Hepatocyte (in vitro differentiated cells): ENCODE measurements at regions not wholly inside any gene's neighbourhood (a gene's known extent, or its start where the extent isn't known, plus 50 kb on each side); places are given as distances from the start of the nearest gene placed in this dataset.

Source experiments
- DNase-seq: peaks from one replicate; pipeline ENCODE4 v3.0.0-alpha.2; 2016; ENCODE audit warnings: low spot score
- H2AFZ ChIP-seq: fragments of 200-600 bp; sonication (generic); 2 replicates; pipeline ENCODE4 v1.6.0; 2016; ENCODE audit warnings: antibody characterized with exemption, mild to moderate bottlenecking
- H3K27ac ChIP-seq: fragments of 200-600 bp; sonication (generic); 2 replicates; pipeline ENCODE4 v1.5.1; 2016; ENCODE audit warnings: mild to moderate bottlenecking
- H3K27me3 ChIP-seq: fragments of 200-600 bp; sonication (generic); 2 replicates; pipeline ENCODE4 v1.6.1; 2016
- H3K36me3 ChIP-seq: fragments of 200-600 bp; sonication (generic); replicated peaks from 2 replicates; pipeline ENCODE4 v1.5.1; 2016; ENCODE audit warnings: low read depth; ENCODE audit not compliant: insufficient read depth
- H3K4me1 ChIP-seq: fragments of 200-600 bp; sonication (generic); 2 replicates; pipeline ENCODE4 v1.5.1; 2016; ENCODE audit warnings: mild to moderate bottlenecking, moderate library complexity; ENCODE audit not compliant: insufficient read depth
- H3K4me2 ChIP-seq: fragments of 200-600 bp; sonication (generic); 2 replicates; pipeline ENCODE4 v1.6.0; 2016
- H3K4me3 ChIP-seq: fragments of 200-600 bp; sonication (generic); 2 replicates; pipeline ENCODE4 v1.5.1; 2016; ENCODE audit warnings: mild to moderate bottlenecking
- H3K79me2 ChIP-seq: fragments of 200-600 bp; sonication (generic); 2 replicates; pipeline ENCODE4 v1.6.0; 2017; ENCODE audit warnings: mild to moderate bottlenecking
- H3K9me2 ChIP-seq: fragments of 200-600 bp; sonication (generic); replicated peaks from 2 replicates; pipeline ENCODE4 v1.6.0; 2017; ENCODE audit warnings: mild to moderate bottlenecking; ENCODE audit not compliant: insufficient read depth
- H3K9me3 ChIP-seq: fragments of 200-600 bp; sonication (generic); 2 replicates; pipeline ENCODE4 v1.5.1; 2016; ENCODE audit warnings: low read depth, mild to moderate bottlenecking
- H4K20me1 ChIP-seq: fragments of 200-600 bp; sonication (generic); 2 replicates; pipeline ENCODE4 v1.6.0; 2016; ENCODE audit warnings: mild to moderate bottlenecking; ENCODE audit not compliant: insufficient read depth, poor library complexity, severe bottlenecking
- EZH2 ChIP-seq: fragments of 200-600 bp; sonication (generic); IDR thresholded peaks from 2 replicates; pipeline ENCODE4 v1.6.1; 2016; ENCODE audit warnings: antibody characterized with exemption, mild to moderate bottlenecking, borderline replicate concordance
- EZH2phosphoT487 ChIP-seq: fragments of 200-600 bp; sonication (generic); IDR thresholded peaks from one replicate; pipeline ENCODE4 v1.6.1; 2018; ENCODE audit warnings: antibody characterized with exemption, mild to moderate bottlenecking, low read depth, moderate library complexity; ENCODE audit not compliant: unreplicated experiment, severe bottlenecking
- WGBS: methylation state at CpG from one replicate; pipeline ENCODE4 v1.1.6; 2016; ENCODE audit warnings: low lambda C conversion rate; ENCODE audit errors: missing lambda C conversion rate; 5-methylcytosine and 5-hydroxymethylcytosine counted together
- TF ChIP-seq, protein P1 (sequence below): fragments of 200-600 bp; sonication (generic); IDR thresholded peaks from 2 replicates; pipeline ENCODE4 v1.5.1; 2016; ENCODE audit warnings: antibody characterized with exemption, mild to moderate bottlenecking; ENCODE audit not compliant: poor library complexity

DNA sequence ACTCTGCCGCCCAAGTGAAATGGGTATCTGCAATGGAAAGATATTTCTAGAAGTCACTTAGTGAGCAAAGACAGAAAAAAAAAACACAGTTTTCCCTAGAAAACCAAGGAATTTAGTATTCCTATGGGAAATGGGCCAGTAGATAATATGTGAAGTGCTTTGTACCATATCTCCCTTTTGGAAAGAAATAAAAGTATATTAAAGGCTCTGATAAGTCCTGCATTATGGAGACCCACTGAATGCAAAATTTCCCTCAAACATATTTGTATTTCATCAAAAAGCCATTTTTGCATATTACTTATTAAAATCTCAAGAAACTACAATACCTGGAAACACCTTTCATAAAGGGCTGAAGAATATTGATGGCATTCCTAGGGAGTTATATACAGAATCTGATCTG, 51.6 kb upstream of the DYNLRB2 start:
- H3K4me2 ChIP-seq, result no peak overlapping the region
- no peaks in the 10 kb centered on the region for H3K9me3 ChIP-seq
- no peaks in the 10 kb centered on the region for H3K27me3 ChIP-seq
- H3K4me1 ChIP-seq, result no peaks in the 10 kb centered on the region
- no peaks in the 10 kb centered on the region for H3K9me2 ChIP-seq
- no peaks in the 10 kb centered on the region for H3K79me2 ChIP-seq
- no peak overlapping the region for H3K27ac ChIP-seq
- no peak overlapping the region for H3K4me3 ChIP-seq
- H2AFZ ChIP-seq, result no peak overlapping the region
- WGBS, result 100% methylated on average over 1 of the region's 1 CpG
- H4K20me1 ChIP-seq, result no peaks in the 10 kb centered on the region
- TF ChIP-seq EZH2, result no peak
- TF ChIP-seq, protein P1, sequence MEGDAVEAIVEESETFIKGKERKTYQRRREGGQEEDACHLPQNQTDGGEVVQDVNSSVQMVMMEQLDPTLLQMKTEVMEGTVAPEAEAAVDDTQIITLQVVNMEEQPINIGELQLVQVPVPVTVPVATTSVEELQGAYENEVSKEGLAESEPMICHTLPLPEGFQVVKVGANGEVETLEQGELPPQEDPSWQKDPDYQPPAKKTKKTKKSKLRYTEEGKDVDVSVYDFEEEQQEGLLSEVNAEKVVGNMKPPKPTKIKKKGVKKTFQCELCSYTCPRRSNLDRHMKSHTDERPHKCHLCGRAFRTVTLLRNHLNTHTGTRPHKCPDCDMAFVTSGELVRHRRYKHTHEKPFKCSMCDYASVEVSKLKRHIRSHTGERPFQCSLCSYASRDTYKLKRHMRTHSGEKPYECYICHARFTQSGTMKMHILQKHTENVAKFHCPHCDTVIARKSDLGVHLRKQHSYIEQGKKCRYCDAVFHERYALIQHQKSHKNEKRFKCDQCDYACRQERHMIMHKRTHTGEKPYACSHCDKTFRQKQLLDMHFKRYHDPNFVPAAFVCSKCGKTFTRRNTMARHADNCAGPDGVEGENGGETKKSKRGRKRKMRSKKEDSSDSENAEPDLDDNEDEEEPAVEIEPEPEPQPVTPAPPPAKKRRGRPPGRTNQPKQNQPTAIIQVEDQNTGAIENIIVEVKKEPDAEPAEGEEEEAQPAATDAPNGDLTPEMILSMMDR, result no peak
- TF ChIP-seq EZH2phosphoT487, result no peak
- no peak for DNase-seq
- no peaks in the 10 kb centered on the region for H3K36me3 ChIP-seq

DNA sequence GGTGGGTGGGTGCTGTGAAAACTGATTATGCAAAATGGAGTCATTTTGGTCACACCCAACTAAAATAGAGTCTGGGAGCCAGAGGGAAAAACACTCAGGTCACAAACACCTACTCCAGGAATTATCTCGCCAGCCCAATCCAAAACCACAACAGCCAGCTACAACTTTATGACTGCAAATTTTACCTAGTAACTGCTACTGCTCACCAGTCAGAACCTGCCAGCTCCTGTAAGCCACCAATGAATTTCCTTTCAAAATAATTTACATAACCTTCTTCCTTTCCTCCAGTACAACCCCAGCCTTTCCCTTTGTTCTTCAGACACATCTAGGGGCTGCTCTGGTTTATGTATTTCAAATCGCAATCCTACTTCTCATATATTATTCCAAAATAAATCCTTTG, 52.6 kb upstream of the DYNLRB2 start:
- TF ChIP-seq EZH2phosphoT487 (no peak), EZH2 (no peak)
- TF ChIP-seq, protein P1, result no peak
- DNase-seq, result no peak
- Histone ChIP-seq H3K79me2 (no peaks in the 10 kb centered on the region), H3K9me3 (no peaks in the 10 kb centered on the region), H3K36me3 (no peaks in the 10 kb centered on the region), H3K4me1 (no peaks in the 10 kb centered on the region), H4K20me1 (no peaks in the 10 kb centered on the region), H3K9me2 (no peaks in the 10 kb centered on the region), H3K27ac (no peak overlapping the region), H3K4me3 (no peak overlapping the region), H3K4me2 (no peak overlapping the region), H2AFZ (no peak overlapping the region), H3K27me3 (no peaks in the 10 kb centered on the region)
- WGBS, result 98% methylated on average over 2 of the region's 2 CpGs

DNA sequence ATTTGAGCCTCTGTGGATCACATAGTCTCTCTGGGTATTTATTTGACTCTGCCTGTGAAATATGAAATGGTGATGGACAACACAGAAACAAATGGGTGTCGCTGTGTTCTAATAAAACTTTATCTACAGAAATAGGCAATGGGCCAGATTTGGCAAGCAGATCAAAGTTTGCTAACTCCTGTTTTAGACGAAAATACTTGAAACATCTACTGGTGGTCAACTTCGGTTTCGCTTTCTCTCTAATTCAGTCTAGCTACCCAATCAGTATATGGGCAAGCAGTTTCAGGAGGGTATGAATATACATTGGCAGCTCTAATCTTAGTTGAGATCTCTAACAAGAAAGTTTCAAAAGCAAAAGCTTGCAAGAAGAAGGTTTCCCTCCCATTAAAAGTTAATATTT, 60.1 kb upstream of the DYNLRB2 start:
- Histone ChIP-seq H3K9me2 (no peaks in the 10 kb centered on the region), H3K4me2 (no peak overlapping the region), H3K79me2 (no peaks in the 10 kb centered on the region), H3K27me3 (no peaks in the 10 kb centered on the region), H3K4me3 (no peak overlapping the region), H3K27ac (no peak overlapping the region), H3K4me1 (no peaks in the 10 kb centered on the region), H2AFZ (no peak overlapping the region), H3K36me3 (no peaks in the 10 kb centered on the region), H3K9me3 (no peaks in the 10 kb centered on the region), H4K20me1 (no peaks in the 10 kb centered on the region)
- TF ChIP-seq, protein P1, result no peak
- no peak for TF ChIP-seq EZH2
- no peak for TF ChIP-seq EZH2phosphoT487
- DNase-seq, result no peak
- 89% methylated on average over 4 of the region's 4 CpGs for WGBS

DNA sequence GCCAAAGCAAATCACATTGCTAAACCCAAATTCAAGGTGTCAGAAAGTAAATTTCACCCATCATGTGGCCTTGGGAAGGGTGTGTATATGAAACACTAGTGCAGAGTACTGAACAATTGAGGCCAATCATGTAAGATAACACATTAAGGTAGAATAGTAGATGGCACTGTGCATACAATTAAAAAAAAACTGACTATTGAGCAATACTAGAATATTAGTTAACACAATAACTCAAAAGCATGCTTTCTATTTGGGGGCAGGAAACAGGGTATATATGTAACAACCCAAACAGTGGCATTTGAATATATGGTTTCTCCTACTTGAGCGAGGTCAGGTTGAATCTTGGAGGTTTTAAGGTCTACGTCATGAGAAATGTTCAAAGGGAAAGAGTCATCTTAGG, 63.0 kb upstream of the DYNLRB2 start:
- no peaks in the 10 kb centered on the region for H3K79me2 ChIP-seq
- DNase-seq, result no peak
- H3K36me3 ChIP-seq, result no peaks in the 10 kb centered on the region
- TF ChIP-seq EZH2phosphoT487 (no peak), EZH2 (no peak)
- TF ChIP-seq, protein P1, result no peak
- H3K9me3 ChIP-seq, result no peaks in the 10 kb centered on the region
- H4K20me1 ChIP-seq, result no peaks in the 10 kb centered on the region
- H3K9me2 ChIP-seq, result no peaks in the 10 kb centered on the region
- H3K4me1 ChIP-seq, result no peaks in the 10 kb centered on the region
- no peaks in the 10 kb centered on the region for H3K27me3 ChIP-seq
- H3K4me2 ChIP-seq, result no peak overlapping the region
- no peak overlapping the region for H2AFZ ChIP-seq
- H3K4me3 ChIP-seq, result no peak overlapping the region
- WGBS, result 96% methylated on average over 2 of the region's 2 CpGs
- no peak overlapping the region for H3K27ac ChIP-seq
